ENCODE measurements at regions not wholly inside any gene's neighbourhood (a gene's known extent, or its start where the extent isn't known, plus 50 kb on each side); places are given as distances from the start of the nearest gene placed in this dataset.

- Histone ChIP-seq H3K4me3 (ENCODE audit: control extremely low read depth in 1 of 5, extremely low read depth in 1 of 5, insufficient read depth in 1 of 5, low read depth in 2 of 5, low read length in 4 of 5) (no peak overlapping the region), H3K9ac (ENCODE audit: low read length) (no peak overlapping the region), H3K9me3 (ENCODE audit: control extremely low read depth in 1 of 3, control insufficient read depth in 2 of 3, insufficient read depth in 1 of 3, low read length in 2 of 3) (peaks cover 0 to 4% (median 1%) of the 10 kb centered on the region in 3 donors), H3K4me2 (replicated peaks; ENCODE audit: low read depth, low read length, poor library complexity, severe bottlenecking) (no peak overlapping the region), H4K20me1 (ENCODE audit: control insufficient read depth, insufficient read depth, low read length, poor library complexity, severe bottlenecking) (no peaks in the 10 kb centered on the region), H3K79me2 (ENCODE audit: control insufficient read depth, insufficient read depth, low read length) (no peaks in the 10 kb centered on the region), H3K27me3 (replicated peaks in 1 of 4; ENCODE audit: control extremely low read depth in 1 of 4, control insufficient read depth in 3 of 4, insufficient read depth in 4 of 4, low read length in 3 of 4) (no peaks in the 10 kb centered on the region), H3K4me1 (ENCODE audit: control insufficient read depth in 2 of 2, insufficient read depth in 2 of 2, low read length in 2 of 2) (no peaks in the 10 kb centered on the region), H2AFZ (ENCODE audit: insufficient read depth, low read depth, low read length, poor library complexity, severe bottlenecking) (no peak overlapping the region), H3K36me3 (replicated peaks in 1 of 2; ENCODE audit: control extremely low read depth in 1 of 2, control insufficient read depth in 1 of 2, extremely low read depth in 1 of 2, insufficient read depth in 2 of 2, low read length in 1 of 2) (no peaks in the 10 kb centered on the region), H3K27ac (ENCODE audit: low read length in 2 of 2) (no peak overlapping the region)
- DNase-seq = no peak
- TF ChIP-seq CTCF (IDR thresholded peaks at IDR 0.05) (no peak), EZH2 (IDR thresholded peaks at IDR 0.05; ENCODE audit: borderline replicate concordance, insufficient read depth, low read depth, low read length, poor library complexity, severe bottlenecking) (no peak)
- Mint-ChIP-seq H3K27me3 (no peaks in the 10 kb centered on the region), H3K27ac (no peak overlapping the region), H3K4me1 (no peaks in the 10 kb centered on the region), H3K9me3 (ENCODE audit: insufficient read depth) (peaks cover 7% of the 10 kb centered on the region), H3K4me3 (no peak overlapping the region)
- ATAC-seq (ENCODE audit: low read depth) = no peak
- no CpG with 5 or more reads among the region's 1 CpG for WGBS (ENCODE audit: insufficient coverage)
- CTCF ChIA-PET = no interaction called here
- intact Hi-C loops (cut with micrococcal nuclease) = no loop called here
- POLR2A ChIA-PET = no interaction called here
Measured at GRCh38 chr13:54599413-54599812, 1570.8 kb downstream of the OLFM4 start.

- POLR2A ChIA-PET = no interaction called here
Measured at GRCh38 chr13:54606944-54607343, 1578.3 kb downstream of the OLFM4 start.

More at GRCh38 chr13:54606944-54607343, 1578.3 kb downstream of the OLFM4 start:
- Mint-ChIP-seq H3K9me3 (ENCODE audit: insufficient read depth) (peaks cover 10% of the 10 kb centered on the region), H3K27me3 (no peaks in the 10 kb centered on the region), H3K4me1 (no peaks in the 10 kb centered on the region), H3K4me3 (no peak overlapping the region), H3K27ac (no peak overlapping the region)
- intact Hi-C loops (cut with micrococcal nuclease) = no loop called here
- Histone ChIP-seq H3K9me3 (ENCODE audit: control extremely low read depth in 1 of 3, control insufficient read depth in 2 of 3, insufficient read depth in 1 of 3, low read length in 2 of 3) (peaks cover 0 to 1% (median 0%) of the 10 kb centered on the region in 3 donors), H3K27ac (ENCODE audit: low read length in 2 of 2) (no peak overlapping the region), H3K4me3 (ENCODE audit: control extremely low read depth in 1 of 5, extremely low read depth in 1 of 5, insufficient read depth in 1 of 5, low read depth in 2 of 5, low read length in 4 of 5) (no peak overlapping the region), H3K4me2 (replicated peaks; ENCODE audit: low read depth, low read length, poor library complexity, severe bottlenecking) (no peak overlapping the region), H3K4me1 (ENCODE audit: control insufficient read depth in 2 of 2, insufficient read depth in 2 of 2, low read length in 2 of 2) (no peaks in the 10 kb centered on the region), H2AFZ (ENCODE audit: insufficient read depth, low read depth, low read length, poor library complexity, severe bottlenecking) (no peak overlapping the region), H3K27me3 (replicated peaks in 1 of 4; ENCODE audit: control extremely low read depth in 1 of 4, control insufficient read depth in 3 of 4, insufficient read depth in 4 of 4, low read length in 3 of 4) (no peaks in the 10 kb centered on the region), H3K79me2 (ENCODE audit: control insufficient read depth, insufficient read depth, low read length) (no peaks in the 10 kb centered on the region), H3K36me3 (replicated peaks in 1 of 2; ENCODE audit: control extremely low read depth in 1 of 2, control insufficient read depth in 1 of 2, extremely low read depth in 1 of 2, insufficient read depth in 2 of 2, low read length in 1 of 2) (no peaks in the 10 kb centered on the region), H3K9ac (ENCODE audit: low read length) (no peak overlapping the region), H4K20me1 (ENCODE audit: control insufficient read depth, insufficient read depth, low read length, poor library complexity, severe bottlenecking) (no peaks in the 10 kb centered on the region)
- ATAC-seq (ENCODE audit: low read depth) = no peak
- no peak for DNase-seq
- CTCF ChIA-PET = no interaction called here
- no CpG with 5 or more reads among the region's 1 CpG for WGBS (ENCODE audit: insufficient coverage)
- TF ChIP-seq EZH2 (IDR thresholded peaks at IDR 0.05; ENCODE audit: borderline replicate concordance, insufficient read depth, low read depth, low read length, poor library complexity, severe bottlenecking) = no peak
- TF ChIP-seq CTCF (IDR thresholded peaks at IDR 0.05) = no peak

Data from B cell (primary cell).